OCI-M2 (cell line): ENCODE measurements at regions not wholly inside any gene's neighbourhood (a gene's known extent, or its start where the extent isn't known, plus 50 kb on each side); places are given as distances from the start of the nearest gene placed in this dataset.

Source experiments
- DNase-seq: peaks from one replicate; lab custom pipeline; 2025; ENCODE audit not compliant: unreplicated experiment; lab: John Stamatoyannopoulos, UW

DNA sequence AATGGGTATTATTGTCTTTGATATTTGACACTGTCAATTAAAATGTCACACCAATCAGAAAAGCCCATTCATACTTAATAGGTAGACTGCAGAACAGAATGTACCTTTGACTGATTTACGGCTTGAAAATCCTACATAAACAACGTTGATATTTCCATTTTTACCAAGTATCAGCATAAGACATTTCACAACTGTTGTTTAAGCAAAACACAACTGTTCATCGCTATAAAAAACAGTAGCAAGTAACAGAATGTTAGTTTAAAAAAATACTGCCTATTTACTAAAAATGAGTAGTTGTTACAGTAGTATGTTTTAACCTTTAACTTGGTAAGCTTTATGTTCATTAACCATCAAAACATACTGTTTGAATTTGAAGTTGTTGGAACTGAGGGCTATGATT is 1096.6 kb downstream of the PCDH17 start:
- no peak for DNase-seq

GRCh38 chr13:58729361-58729760 is 1097.8 kb downstream of the PCDH17 start:
- DNase-seq: no peak

GRCh38 chr13:58744686-58745085 is 1113.1 kb downstream of the PCDH17 start:
- DNase-seq: no peak

- DNase-seq: no peak
Observed at GRCh38 chr13:58767566-58767965, 1136.0 kb downstream of the PCDH17 start.

DNA sequence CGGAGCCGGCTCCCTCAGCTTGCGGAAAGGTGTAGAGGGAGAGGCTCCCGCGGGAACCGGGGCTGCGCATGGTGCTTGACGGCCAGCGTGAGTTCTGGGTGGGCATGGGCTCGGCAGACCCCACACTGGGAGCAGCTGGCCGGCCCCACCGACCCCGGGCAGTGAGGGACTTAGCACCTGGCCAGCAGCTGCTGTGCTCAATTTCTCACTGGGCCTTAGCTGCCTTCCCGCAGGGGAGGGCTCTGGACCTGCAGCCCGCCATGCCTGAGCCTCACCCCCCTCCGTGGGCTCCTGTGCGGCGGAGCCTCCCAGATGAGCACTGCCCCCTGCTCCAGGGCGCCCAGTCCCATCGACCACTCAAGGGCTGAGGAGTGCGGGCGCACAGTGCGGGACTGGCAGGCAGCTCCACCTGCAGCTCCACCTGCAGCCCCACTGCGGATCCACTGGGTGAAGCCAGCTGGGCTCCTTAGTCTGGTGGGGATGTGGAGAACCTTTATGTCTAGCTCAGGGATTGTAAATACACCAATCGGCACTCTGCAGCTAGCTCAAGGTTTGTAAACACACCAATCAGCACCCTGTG is 1141.8 kb downstream of the PCDH17 start:
- no peak for DNase-seq

DNA sequence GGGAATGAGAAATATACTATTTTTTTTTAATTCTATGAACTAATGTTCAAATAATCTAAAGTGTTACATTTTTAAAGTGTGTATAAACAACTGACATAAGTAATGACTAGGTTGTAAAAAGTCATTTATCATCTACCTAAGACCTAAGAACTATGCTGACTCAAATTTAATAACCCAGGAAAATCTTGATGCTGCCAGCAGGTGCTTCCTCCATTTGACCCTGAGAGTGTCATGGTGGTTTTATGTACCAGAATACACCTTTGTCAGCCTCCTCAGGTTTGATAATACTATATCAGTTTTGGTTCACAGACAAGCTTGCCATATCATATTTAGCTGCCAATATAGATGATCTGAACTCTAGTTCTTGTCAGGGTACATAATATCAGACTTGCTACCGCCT is 1151.2 kb downstream of the PCDH17 start:
- DNase-seq: no peak

GRCh38 chr13:58792854-58793253 is 1161.3 kb downstream of the PCDH17 start:
- DNase-seq: no peak

GRCh38 chr13:58795715-58796114 is 1164.2 kb downstream of the PCDH17 start:
- DNase-seq: no peak

GRCh38 chr13:58804832-58805231 is 1173.3 kb downstream of the PCDH17 start:
- peak; percentile 40 for DNase-seq

DNA sequence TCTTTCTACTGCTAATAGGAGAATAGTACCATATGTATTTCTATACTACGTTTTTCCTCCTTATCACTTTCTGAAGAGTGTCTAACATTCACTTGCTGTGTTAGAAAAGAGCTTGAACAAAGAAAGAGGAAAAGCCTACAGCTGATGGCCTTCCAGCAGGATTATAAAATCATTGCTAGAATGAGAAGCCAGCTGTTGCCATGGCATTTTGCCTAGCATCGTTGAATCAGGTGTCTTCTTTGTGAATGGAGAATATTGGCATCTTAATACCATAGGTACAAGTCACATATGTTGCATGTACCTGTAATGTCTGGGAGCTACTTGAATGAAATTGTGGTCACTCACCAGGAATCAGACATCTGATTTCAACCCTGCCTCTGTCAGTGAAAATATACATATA is 1174.9 kb downstream of the PCDH17 start:
- no peak for DNase-seq

- no peak for DNase-seq
Observed at GRCh38 chr13:58823701-58824100, 1192.2 kb downstream of the PCDH17 start.

DNA sequence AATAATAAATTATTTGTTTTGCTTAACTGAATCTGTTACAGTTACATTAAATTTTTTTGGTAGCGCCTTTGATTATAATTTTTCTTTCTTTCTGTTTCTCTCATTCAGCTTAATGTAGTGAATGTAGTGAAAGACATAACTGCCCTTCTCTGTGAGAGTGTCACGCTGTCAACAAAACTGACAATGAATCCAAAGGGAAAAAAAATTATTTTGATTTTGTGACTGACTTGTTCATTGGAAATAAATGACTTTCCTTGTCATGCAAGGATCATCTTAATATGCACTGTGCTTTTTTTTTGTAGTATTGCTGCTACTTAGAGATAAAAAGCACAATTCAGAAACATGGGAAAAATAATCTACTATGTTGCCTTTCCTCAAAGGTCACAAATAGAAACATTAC is 1196.4 kb downstream of the PCDH17 start:
- no peak for DNase-seq

- DNase-seq: no peak
Observed at GRCh38 chr13:58830841-58831240, 1199.3 kb downstream of the PCDH17 start.

- no peak for DNase-seq
Observed at GRCh38 chr13:58838615-58839014, 1207.1 kb downstream of the PCDH17 start.

GRCh38 chr13:58843071-58843470 is 1211.5 kb downstream of the PCDH17 start:
- no peak for DNase-seq

GRCh38 chr13:58843567-58843966 is 1212.0 kb downstream of the PCDH17 start:
- no peak for DNase-seq

DNA sequence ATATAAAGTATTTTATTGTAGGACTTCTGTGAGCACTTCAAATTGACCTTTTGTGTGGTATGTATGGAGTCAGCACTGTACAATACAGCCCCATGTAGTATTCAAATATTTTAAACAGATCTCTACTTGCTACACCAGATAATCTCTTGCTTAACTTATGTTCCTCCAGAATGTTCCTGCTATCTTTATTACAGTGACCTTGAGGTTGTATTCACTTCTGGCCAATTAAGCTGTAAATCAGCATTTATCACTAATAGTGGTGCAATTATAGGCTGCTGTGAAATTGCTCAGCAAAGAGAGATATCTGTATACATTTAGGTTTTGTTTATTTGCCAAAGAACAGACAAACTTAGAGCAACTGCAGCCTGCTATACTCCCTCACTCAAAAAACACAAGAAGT is 1218.6 kb downstream of the PCDH17 start:
- no peak for DNase-seq

DNA sequence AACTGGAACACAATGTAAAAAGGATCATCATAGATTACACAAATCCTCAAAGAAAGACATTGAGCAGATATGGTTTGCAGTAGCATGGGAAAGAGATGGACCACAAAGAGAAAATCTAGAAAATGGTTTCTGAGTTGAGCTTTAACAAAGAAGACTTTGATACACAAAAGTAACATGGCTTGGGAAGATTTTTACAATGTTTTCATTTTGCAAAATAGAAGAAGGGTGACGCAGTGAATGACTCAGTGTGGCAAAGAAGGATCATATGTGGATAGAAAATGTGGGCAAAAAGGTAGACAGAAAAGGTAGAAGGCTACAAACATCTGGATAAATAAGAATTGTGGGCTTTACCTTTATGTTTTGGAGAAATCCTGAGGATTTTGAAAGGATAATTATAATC is 1220.5 kb downstream of the PCDH17 start:
- no peak for DNase-seq

- no peak for DNase-seq
Observed at GRCh38 chr13:58855283-58855682, 1223.7 kb downstream of the PCDH17 start.

GRCh38 chr13:58858870-58859371 is 1227.4 kb downstream of the PCDH17 start:
- DNase-seq: no peak

- DNase-seq: no peak
Observed at GRCh38 chr13:58865286-58865685, 1233.7 kb downstream of the PCDH17 start.

- no peak for DNase-seq
Observed at GRCh38 chr13:58869566-58869965, 1238.0 kb downstream of the PCDH17 start.

DNA sequence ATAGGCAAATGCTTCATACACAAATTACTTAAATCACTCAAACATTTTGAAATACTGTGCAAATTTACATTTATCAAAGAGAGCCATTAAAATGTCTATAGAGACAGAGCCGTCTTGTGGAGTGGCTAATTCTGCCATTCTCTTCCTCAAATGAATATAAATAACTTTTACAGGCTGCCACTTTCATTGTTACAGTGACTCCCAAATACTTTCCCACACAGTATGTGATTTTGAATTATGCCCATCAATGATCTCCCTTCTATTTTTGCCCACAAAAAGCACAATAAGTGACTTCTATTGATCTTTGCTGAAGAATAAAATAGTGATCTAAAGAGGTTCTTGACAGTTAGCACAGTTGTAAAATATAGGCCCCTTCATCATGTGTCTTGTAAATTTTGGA is 1244.9 kb downstream of the PCDH17 start:
- DNase-seq: no peak
